Esophagus squamous epithelium (tissue), 5 donors: ENCODE measurements at regions not wholly inside any gene's neighbourhood (a gene's known extent, or its start where the extent isn't known, plus 50 kb on each side); places are given as distances from the start of the nearest gene placed in this dataset.

Source experiments
- DNase-seq: peaks from one replicate; lab custom pipeline; 2025; lab: John Stamatoyannopoulos, UW
- H3K27ac ChIP-seq, 4 donors: fragments of 200-600 bp; sonication (generic); one replicate each; pipeline ENCODE4 v1.5.1; 2016 to 2019; ENCODE audit warnings: mild to moderate bottlenecking in 1 of 4
- H3K27me3 ChIP-seq, 4 donors: fragments of 200-600 bp; sonication (generic); 1 replicate in 3 of 4; 2 replicates in 1 of 4; pipeline versions ENCODE4 v1.5.1 to v1.6.0; 2017 to 2021; ENCODE audit warnings: antibody characterized with exemption in 1 of 4
- H3K36me3 ChIP-seq, 3 donors: fragments of 200-600 bp; sonication (generic); one replicate each; pipeline ENCODE4 v1.5.1; 2016 to 2019
- H3K4me1 ChIP-seq, 3 donors: fragments of 200-600 bp; sonication (generic); one replicate each; pipeline ENCODE4 v1.5.1; 2017 to 2019
- H3K4me3 ChIP-seq, 4 donors: fragments of 200-600 bp; sonication (generic); 1 replicate in 3 of 4; 2 replicates in 1 of 4; pipeline ENCODE4 v1.5.1; 2016 to 2019; ENCODE audit warnings: mild to moderate bottlenecking in 2 of 4, moderate library complexity in 1 of 4
- H3K9me3 ChIP-seq, 3 donors: fragments of 200-600 bp; sonication (generic); one replicate each; pipeline ENCODE4 v1.5.1; 2016 to 2019
- POLR2A ChIP-seq, 4 donors: fragments of 450-650 bp; IDR thresholded peaks; one replicate each; pipeline ENCODE4 v1.6.1; 2017; ENCODE audit warnings: antibody characterized with exemption in 4 of 4, mild to moderate bottlenecking in 4 of 4, moderate library complexity in 3 of 4
- WGBS, 2 donors: methylation state at CpG; one replicate each; pipeline ENCODE4 v1.1.5; 2018; 5-methylcytosine and 5-hydroxymethylcytosine counted together
- intact Hi-C: fragments of 100-400 bp; cut with DNase I; formaldehyde crosslinking; loops from one replicate; pipeline ENCODE4 v1.15.0; 2022
- TF ChIP-seq, protein P1 (sequence below), 6 experiments: fragments of 450-650 bp in 4 of 6; fragments of 200-600 bp in 2 of 6; sonication (generic) in 2 of 6; IDR thresholded peaks; one replicate each; pipeline ENCODE4 v1.5.1; 2016 to 2019; ENCODE audit warnings: antibody characterized with exemption in 6 of 6, mild to moderate bottlenecking in 4 of 6, moderate library complexity in 4 of 6
- donor health status: DM: yes; HTN: yes; CAD: no.

DNA sequence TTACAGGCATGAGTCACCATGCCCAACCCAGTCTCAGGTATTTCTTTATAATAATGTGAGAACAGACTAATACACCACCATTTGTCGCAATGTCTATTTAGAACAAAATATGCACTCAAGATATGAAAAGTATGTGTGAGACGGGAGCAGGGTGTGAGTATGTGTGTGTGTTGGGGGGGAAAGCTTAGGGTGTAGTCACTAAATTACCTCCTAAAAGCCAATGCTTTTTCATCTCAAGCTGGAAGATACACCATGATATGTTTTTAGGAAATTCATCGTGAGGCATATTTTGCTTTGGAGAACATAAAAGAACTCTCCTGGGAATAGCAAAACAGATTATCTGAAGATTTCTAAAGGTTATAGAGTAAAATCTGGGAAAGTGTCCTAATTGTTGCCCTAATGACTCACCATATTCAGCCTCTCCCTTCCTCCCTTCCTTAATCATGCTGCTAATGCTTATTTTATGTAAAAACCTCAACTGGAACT, 262.7 kb downstream of the PDHA2 start:
- intact Hi-C loops, result no loop called here
- H3K27me3 ChIP-seq, result no peaks in the 10 kb centered on the region
- no peak for DNase-seq
- no peak overlapping the region for H3K27ac ChIP-seq
- no peaks in the 10 kb centered on the region for H3K4me1 ChIP-seq
- H3K4me3 ChIP-seq, result no peak overlapping the region
- no peaks in the 10 kb centered on the region for H3K36me3 ChIP-seq
- no peaks in the 10 kb centered on the region for H3K9me3 ChIP-seq
- TF ChIP-seq POLR2A (IDR thresholded peaks at IDR 0.05), result no peak
- TF ChIP-seq, protein P1, sequence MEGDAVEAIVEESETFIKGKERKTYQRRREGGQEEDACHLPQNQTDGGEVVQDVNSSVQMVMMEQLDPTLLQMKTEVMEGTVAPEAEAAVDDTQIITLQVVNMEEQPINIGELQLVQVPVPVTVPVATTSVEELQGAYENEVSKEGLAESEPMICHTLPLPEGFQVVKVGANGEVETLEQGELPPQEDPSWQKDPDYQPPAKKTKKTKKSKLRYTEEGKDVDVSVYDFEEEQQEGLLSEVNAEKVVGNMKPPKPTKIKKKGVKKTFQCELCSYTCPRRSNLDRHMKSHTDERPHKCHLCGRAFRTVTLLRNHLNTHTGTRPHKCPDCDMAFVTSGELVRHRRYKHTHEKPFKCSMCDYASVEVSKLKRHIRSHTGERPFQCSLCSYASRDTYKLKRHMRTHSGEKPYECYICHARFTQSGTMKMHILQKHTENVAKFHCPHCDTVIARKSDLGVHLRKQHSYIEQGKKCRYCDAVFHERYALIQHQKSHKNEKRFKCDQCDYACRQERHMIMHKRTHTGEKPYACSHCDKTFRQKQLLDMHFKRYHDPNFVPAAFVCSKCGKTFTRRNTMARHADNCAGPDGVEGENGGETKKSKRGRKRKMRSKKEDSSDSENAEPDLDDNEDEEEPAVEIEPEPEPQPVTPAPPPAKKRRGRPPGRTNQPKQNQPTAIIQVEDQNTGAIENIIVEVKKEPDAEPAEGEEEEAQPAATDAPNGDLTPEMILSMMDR (IDR thresholded peaks at IDR 0.05), result no peak
- WGBS, 2 donors, result 69 to 71% methylated on average over 3 of the region's 3 CpGs

DNA sequence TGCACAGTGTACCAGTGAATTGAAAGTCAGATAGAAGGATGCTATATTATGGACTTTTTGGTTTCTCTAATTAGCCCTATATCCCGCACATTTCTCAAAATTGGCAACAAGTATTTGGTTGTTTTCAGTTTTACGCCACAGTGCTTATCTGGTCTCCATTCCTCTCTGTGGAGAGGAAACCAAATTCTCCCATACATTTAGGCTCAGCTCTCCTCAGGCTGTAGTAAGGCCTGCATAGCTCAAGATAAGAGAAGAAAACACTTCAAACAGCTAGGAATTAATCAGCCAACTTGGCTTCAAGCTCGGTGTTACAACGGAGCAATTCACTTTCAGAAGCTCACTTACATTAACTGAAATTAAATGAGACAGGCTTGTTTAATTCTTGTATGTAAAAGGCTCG, 263.2 kb downstream of the PDHA2 start:
- Histone ChIP-seq H3K36me3 (no peaks in the 10 kb centered on the region), H3K27me3 (no peaks in the 10 kb centered on the region), H3K9me3 (no peaks in the 10 kb centered on the region), H3K4me1 (no peaks in the 10 kb centered on the region), H3K27ac (no peak overlapping the region), H3K4me3 (no peak overlapping the region)
- 55 to 58% methylated on average over 5 of the region's 5 CpGs for WGBS, 2 donors
- intact Hi-C loops, result no loop called here
- TF ChIP-seq, protein P1 (IDR thresholded peaks at IDR 0.05), result no peak
- TF ChIP-seq POLR2A (IDR thresholded peaks at IDR 0.05), result no peak
- DNase-seq, result no peak

DNA sequence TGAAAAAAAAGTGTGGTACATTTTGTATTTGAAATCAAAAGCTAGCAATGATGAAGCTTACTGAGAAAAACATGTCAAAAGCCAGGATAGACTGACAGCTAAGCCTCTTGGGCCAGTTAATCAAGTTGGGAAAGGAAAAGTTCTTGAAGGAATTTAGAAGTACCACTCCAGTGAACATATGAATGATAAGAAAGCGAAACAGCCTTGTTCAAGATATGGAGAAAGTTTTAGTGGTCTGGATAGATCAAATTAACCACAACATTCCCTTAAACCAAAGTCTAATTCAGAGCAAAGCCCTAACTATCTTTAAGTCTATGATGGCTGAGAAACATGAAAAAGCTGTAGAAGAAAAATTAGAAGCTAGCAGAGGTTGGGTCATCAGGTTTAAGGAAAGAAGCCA, 268.3 kb downstream of the PDHA2 start:
- 39 to 60% methylated on average over 1 of the region's 1 CpG for WGBS, 2 donors

DNA sequence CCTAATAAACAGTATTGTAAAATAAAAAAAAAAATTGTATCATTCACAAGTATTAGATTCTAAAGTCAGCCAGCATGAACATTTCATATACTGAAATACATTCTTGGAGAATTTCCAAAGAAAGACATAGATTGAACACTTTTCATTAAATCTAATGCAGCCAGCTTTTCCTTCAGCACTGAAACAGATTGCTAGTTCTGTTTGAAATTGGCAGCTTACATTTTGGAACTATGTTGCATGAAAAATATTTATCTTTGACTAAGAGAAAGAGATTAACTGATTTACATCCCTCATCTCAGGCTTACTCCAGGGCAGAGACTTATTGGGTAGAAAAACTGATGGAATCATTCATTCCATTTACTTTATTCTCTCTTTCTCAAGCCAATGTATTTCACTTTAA, 272.7 kb downstream of the PDHA2 start:
- Histone ChIP-seq H3K4me3 (no peak overlapping the region), H3K36me3 (no peaks in the 10 kb centered on the region), H3K27me3 (no peaks in the 10 kb centered on the region), H3K4me1 (no peaks in the 10 kb centered on the region), H3K9me3 (no peaks in the 10 kb centered on the region), H3K27ac (no peak overlapping the region)
- no peak for DNase-seq
- intact Hi-C loops, result no loop called here
- TF ChIP-seq POLR2A (IDR thresholded peaks at IDR 0.05), result no peak
- TF ChIP-seq, protein P1 (IDR thresholded peaks at IDR 0.05), result no peak

More for the DNA sequence above, 268.3 kb downstream of the PDHA2 start:
- H3K4me3 ChIP-seq, result no peak overlapping the region
- H3K36me3 ChIP-seq, result no peaks in the 10 kb centered on the region
- intact Hi-C loops, result no loop called here
- H3K27me3 ChIP-seq, result no peaks in the 10 kb centered on the region
- H3K9me3 ChIP-seq, result no peaks in the 10 kb centered on the region
- no peaks in the 10 kb centered on the region for H3K4me1 ChIP-seq
- TF ChIP-seq, protein P1 (IDR thresholded peaks at IDR 0.05), result no peak
- TF ChIP-seq POLR2A (IDR thresholded peaks at IDR 0.05), result no peak
- H3K27ac ChIP-seq, result no peak overlapping the region
- DNase-seq, result no peak

DNA sequence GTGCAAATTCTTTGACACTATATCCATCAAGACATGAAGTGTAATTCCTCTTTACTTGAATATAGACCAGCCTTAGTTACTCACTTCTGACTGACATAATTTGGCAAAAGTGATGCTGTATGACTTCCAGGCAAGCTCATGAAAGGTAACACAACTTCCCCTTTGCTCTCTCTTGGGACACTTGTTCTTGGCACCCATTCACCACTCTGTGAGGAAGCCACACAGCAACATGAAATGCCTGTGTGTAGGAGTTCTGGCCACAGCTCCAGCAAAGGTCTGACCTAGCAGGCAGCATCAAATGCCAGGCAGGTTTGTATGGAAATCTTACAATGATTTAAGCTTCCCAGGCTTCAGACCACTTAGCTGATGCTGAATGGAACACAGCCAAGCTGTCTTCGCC, 280.3 kb downstream of the PDHA2 start:
- Histone ChIP-seq H3K36me3 (no peaks in the 10 kb centered on the region), H3K9me3 (no peaks in the 10 kb centered on the region), H3K27me3 (no peaks in the 10 kb centered on the region), H3K27ac (no peak overlapping the region), H3K4me3 (no peak overlapping the region), H3K4me1 (no peaks in the 10 kb centered on the region)
- TF ChIP-seq POLR2A (IDR thresholded peaks at IDR 0.05), result no peak
- TF ChIP-seq, protein P1 (IDR thresholded peaks at IDR 0.05), result no peak
- no peak for DNase-seq
- intact Hi-C loops, result no loop called here
- WGBS, 2 donors, result 53 to 59% methylated on average over 1 of the region's 1 CpG
